SK-N-SH treated with all-trans-retinoic acid at 6 μM for 48 hours (cell line): ENCODE measurements at regions not wholly inside any gene's neighbourhood (a gene's known extent, or its start where the extent isn't known, plus 50 kb on each side); places are given as distances from the start of the nearest gene placed in this dataset.

ENCODE experiments used
- BACH2 ChIP-seq: fragments of 250-450 bp; sonication (Bioruptor Pico); IDR thresholded peaks from 2 replicates; pipeline ENCODE4 v1.9.0; 2021; ENCODE audit warnings: mild to moderate bottlenecking, borderline replicate concordance
- ESRRG ChIP-seq: fragments of 250-450 bp; sonication (Bioruptor Pico); IDR thresholded peaks from 2 replicates; pipeline ENCODE4 v1.6.1; 2021; ENCODE audit warnings: mild to moderate bottlenecking
- GLIS3 ChIP-seq: fragments of 250-450 bp; sonication (Bioruptor Pico); IDR thresholded peaks from 2 replicates; pipeline ENCODE4 v1.5.0; 2020; ENCODE audit warnings: mild to moderate bottlenecking, moderate library complexity
- OSR1 ChIP-seq: fragments of 250-450 bp; sonication (Bioruptor Pico); IDR thresholded peaks from 2 replicates; pipeline ENCODE4 v1.8.0; 2022; ENCODE audit warnings: moderate library complexity, mild to moderate bottlenecking, inconsistent platforms
- RARB ChIP-seq: fragments of 250-450 bp; sonication (Bioruptor Pico); IDR thresholded peaks from 2 replicates; pipeline ENCODE4 v1.8.0; 2021; ENCODE audit warnings: mild to moderate bottlenecking, moderate library complexity
- SNAI2 ChIP-seq: fragments of 250-450 bp; sonication (Bioruptor Pico); IDR thresholded peaks from 2 replicates; pipeline ENCODE4 v1.5.0; 2020; ENCODE audit warnings: mild to moderate bottlenecking, moderate library complexity
- ZNF565 ChIP-seq: fragments of 450-650 bp; formaldehyde crosslinking; conservative IDR thresholded peaks from 2 replicates; pipeline ENCODE4 v1.5.0; 2020; ENCODE audit warnings: low read depth, mild to moderate bottlenecking, moderate library complexity
- ZNF8 ChIP-seq: fragments of 450-650 bp; formaldehyde crosslinking; IDR thresholded peaks from 2 replicates; pipeline ENCODE4 v1.5.0; 2020; ENCODE audit warnings: mild to moderate bottlenecking, moderate library complexity
- TF ChIP-seq, protein P1 (sequence below): fragments of 250-450 bp; sonication (Bioruptor Pico); IDR thresholded peaks from 2 replicates; pipeline ENCODE4 v1.8.0; 2020; ENCODE audit warnings: mild to moderate bottlenecking, moderate library complexity, borderline replicate concordance
- TF ChIP-seq, protein P2 (sequence below): fragments of 250-450 bp; sonication (Bioruptor Pico); IDR thresholded peaks from 2 replicates; pipeline ENCODE4 v1.5.1; 2020; ENCODE audit warnings: low read depth, mild to moderate bottlenecking, moderate library complexity
- TF ChIP-seq, protein P3 (sequence below): fragments of 250-450 bp; sonication (Bioruptor Pico); IDR thresholded peaks from 2 replicates; pipeline ENCODE4 v1.5.0; 2020; ENCODE audit warnings: mild to moderate bottlenecking, moderate library complexity

DNA sequence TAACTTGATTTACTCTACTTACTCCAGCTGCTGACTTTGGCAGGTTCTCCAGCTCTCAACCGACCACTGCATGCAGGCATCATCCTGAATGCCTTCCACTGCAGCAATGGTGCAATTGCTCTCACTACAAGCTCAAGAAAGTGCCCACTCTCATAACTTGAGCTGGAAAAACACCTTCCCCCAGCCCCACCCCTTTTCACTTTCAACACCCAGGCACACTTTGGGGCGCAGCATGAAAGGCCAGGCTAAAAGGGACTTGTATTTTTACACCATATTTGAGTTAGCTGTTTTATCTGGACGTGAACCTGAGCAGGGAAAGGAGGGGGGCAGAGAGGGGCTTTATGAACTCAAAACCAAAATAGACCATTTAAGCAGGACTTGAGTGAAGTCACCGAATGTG is 274.5 kb downstream of the RAB28 start:
- TF ChIP-seq RARB (CRISPR knock-in tag): no peak
- TF ChIP-seq, protein P1, sequence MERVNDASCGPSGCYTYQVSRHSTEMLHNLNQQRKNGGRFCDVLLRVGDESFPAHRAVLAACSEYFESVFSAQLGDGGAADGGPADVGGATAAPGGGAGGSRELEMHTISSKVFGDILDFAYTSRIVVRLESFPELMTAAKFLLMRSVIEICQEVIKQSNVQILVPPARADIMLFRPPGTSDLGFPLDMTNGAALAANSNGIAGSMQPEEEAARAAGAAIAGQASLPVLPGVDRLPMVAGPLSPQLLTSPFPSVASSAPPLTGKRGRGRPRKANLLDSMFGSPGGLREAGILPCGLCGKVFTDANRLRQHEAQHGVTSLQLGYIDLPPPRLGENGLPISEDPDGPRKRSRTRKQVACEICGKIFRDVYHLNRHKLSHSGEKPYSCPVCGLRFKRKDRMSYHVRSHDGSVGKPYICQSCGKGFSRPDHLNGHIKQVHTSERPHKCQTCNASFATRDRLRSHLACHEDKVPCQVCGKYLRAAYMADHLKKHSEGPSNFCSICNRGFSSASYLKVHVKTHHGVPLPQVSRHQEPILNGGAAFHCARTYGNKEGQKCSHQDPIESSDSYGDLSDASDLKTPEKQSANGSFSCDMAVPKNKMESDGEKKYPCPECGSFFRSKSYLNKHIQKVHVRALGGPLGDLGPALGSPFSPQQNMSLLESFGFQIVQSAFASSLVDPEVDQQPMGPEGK (CRISPR knock-in tag): no peak
- TF ChIP-seq, protein P2, sequence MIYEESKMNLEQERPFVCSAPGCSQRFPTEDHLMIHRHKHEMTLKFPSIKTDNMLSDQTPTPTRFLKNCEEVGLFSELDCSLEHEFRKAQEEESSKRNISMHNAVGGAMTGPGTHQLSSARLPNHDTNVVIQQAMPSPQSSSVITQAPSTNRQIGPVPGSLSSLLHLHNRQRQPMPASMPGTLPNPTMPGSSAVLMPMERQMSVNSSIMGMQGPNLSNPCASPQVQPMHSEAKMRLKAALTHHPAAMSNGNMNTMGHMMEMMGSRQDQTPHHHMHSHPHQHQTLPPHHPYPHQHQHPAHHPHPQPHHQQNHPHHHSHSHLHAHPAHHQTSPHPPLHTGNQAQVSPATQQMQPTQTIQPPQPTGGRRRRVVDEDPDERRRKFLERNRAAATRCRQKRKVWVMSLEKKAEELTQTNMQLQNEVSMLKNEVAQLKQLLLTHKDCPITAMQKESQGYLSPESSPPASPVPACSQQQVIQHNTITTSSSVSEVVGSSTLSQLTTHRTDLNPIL (CRISPR knock-in tag): no peak
- TF ChIP-seq GLIS3 (CRISPR knock-in tag): no peak
- TF ChIP-seq SNAI2 (CRISPR knock-in tag): no peak
- TF ChIP-seq, protein P3, sequence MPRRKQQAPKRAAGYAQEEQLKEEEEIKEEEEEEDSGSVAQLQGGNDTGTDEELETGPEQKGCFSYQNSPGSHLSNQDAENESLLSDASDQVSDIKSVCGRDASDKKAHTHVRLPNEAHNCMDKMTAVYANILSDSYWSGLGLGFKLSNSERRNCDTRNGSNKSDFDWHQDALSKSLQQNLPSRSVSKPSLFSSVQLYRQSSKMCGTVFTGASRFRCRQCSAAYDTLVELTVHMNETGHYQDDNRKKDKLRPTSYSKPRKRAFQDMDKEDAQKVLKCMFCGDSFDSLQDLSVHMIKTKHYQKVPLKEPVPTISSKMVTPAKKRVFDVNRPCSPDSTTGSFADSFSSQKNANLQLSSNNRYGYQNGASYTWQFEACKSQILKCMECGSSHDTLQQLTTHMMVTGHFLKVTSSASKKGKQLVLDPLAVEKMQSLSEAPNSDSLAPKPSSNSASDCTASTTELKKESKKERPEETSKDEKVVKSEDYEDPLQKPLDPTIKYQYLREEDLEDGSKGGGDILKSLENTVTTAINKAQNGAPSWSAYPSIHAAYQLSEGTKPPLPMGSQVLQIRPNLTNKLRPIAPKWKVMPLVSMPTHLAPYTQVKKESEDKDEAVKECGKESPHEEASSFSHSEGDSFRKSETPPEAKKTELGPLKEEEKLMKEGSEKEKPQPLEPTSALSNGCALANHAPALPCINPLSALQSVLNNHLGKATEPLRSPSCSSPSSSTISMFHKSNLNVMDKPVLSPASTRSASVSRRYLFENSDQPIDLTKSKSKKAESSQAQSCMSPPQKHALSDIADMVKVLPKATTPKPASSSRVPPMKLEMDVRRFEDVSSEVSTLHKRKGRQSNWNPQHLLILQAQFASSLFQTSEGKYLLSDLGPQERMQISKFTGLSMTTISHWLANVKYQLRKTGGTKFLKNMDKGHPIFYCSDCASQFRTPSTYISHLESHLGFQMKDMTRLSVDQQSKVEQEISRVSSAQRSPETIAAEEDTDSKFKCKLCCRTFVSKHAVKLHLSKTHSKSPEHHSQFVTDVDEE: no peak
- TF ChIP-seq OSR1: no peak
- no peak for TF ChIP-seq ZNF8 (CRISPR knock-in tag)
- no peak for TF ChIP-seq ZNF565 (CRISPR knock-in tag)
- TF ChIP-seq ESRRG (CRISPR knock-in tag): no peak
- TF ChIP-seq BACH2 (CRISPR knock-in tag): no peak
